ENCODE measurements at regions not wholly inside any gene's neighbourhood (a gene's known extent, or its start where the extent isn't known, plus 50 kb on each side); places are given as distances from the start of the nearest gene placed in this dataset.

- no peak overlapping the region for H3K9ac ChIP-seq
- no peak for TF ChIP-seq Cebpa-rat (IDR thresholded peaks at IDR 0.05)
- no peaks in the 10 kb centered on the region for H3K36me3 ChIP-seq
- H3K27me3 ChIP-seq: no peaks in the 10 kb centered on the region
- no peak overlapping the region for H3K4me3 ChIP-seq
- H3K4me2 ChIP-seq: no peak overlapping the region
- H3K9me3 ChIP-seq: peaks cover 10% of the 10 kb centered on the region; the same call in 1 of the 2 replicates
- no peak overlapping the region for H3K27ac ChIP-seq
- H3K4me1 ChIP-seq: peaks cover 42% of the 10 kb centered on the region
- H4K20me1 ChIP-seq: no peaks in the 10 kb centered on the region
Measured at GRCh38 chr13:64051278-64051677, 2635.6 kb upstream of the PCDH20 start.

DNA sequence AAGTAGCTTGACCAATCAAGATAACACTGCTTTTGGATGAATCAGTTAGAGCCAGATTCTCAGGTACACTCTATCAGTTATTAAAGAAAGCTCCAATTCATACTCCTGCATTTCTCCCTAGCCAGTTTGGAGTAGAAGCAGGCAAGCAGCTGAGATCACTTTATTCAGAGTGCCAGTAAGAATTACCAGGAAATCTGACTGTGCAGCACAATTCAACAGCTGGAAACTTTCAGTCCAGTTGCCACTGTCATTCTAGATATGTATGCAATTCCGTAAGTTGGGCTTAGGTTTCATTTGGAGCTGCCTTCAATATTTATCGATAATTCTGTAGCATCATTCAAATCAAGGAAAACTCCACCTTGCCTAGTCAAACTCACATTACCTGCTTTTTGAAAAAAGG, 2625.6 kb upstream of the PCDH20 start:
- Histone ChIP-seq H3K4me1 (no peaks in the 10 kb centered on the region), H3K4me2 (no peak overlapping the region), H3K4me3 (no peak overlapping the region), H3K27ac (no peak overlapping the region), H3K9ac (no peak overlapping the region), H3K27me3 (no peaks in the 10 kb centered on the region), H3K9me3 (no peaks in the 10 kb centered on the region), H4K20me1 (no peaks in the 10 kb centered on the region), H3K36me3 (no peaks in the 10 kb centered on the region)
- no peak for TF ChIP-seq Cebpa-rat (IDR thresholded peaks at IDR 0.05)

- H4K20me1 ChIP-seq: no peaks in the 10 kb centered on the region
- H3K36me3 ChIP-seq: no peaks in the 10 kb centered on the region
- no peak overlapping the region for H3K4me3 ChIP-seq
- no peaks in the 10 kb centered on the region for H3K4me1 ChIP-seq
- H3K4me2 ChIP-seq: no peak overlapping the region
- no peak overlapping the region for H3K9ac ChIP-seq
- no peak for TF ChIP-seq Cebpa-rat (IDR thresholded peaks at IDR 0.05)
- H3K9me3 ChIP-seq: no peaks in the 10 kb centered on the region
- H3K27me3 ChIP-seq: no peaks in the 10 kb centered on the region
- no peak overlapping the region for H3K27ac ChIP-seq
Measured at GRCh38 chr13:64033921-64034320, 2618.3 kb upstream of the PCDH20 start.

GRCh38 chr13:64029343-64030093, 2613.9 kb upstream of the PCDH20 start:
- Histone ChIP-seq H4K20me1 (no peaks in the 10 kb centered on the region), H3K4me3 (no peak overlapping the region), H3K27me3 (no peaks in the 10 kb centered on the region), H3K4me1 (no peaks in the 10 kb centered on the region), H3K27ac (no peak overlapping the region), H3K4me2 (no peak overlapping the region), H3K9me3 (no peaks in the 10 kb centered on the region), H3K36me3 (no peaks in the 10 kb centered on the region), H3K9ac (no peak overlapping the region)
- TF ChIP-seq Cebpa-rat (IDR thresholded peaks at IDR 0.05): no peak

DNA sequence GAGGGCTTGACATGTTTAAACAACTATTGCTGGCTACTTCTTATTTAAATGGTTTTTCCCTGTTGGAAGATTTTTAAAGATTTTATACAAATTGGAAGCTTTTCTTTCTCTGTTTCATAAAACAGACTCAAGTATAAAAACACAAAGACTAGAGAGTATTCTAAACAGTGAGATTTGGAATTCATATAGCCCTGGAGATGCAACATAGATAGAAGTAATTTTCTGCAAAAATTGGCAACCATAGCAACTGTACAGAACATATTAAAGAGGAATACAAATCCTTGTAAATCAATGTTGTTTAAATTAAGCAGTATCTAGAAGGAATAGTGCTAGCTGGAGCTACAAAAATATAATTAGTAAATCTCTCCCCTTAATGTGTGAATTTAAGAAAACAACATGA, 2612.9 kb upstream of the PCDH20 start:
- no peaks in the 10 kb centered on the region for H4K20me1 ChIP-seq

DNA sequence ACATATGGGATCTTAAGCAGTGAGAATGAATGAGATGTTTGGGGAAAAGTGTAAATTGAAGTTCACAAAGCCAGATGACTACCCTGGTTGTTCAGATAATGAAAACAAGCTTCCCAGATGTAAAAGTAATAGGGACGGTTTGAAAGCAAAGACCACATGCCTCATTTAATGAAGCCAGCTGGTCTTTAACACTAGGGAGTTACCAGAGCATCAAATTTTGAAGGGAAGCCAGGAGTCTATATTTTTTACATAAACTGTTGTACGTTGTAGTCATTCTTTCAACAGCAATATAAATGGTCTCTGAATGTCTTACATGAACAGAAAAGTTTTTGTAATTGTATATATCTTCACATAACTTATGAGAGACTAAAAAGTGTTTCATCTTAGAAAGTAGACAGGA, 2604.5 kb upstream of the PCDH20 start:
- no peaks in the 10 kb centered on the region for H3K9me3 ChIP-seq
- no peaks in the 10 kb centered on the region for H3K27me3 ChIP-seq
- H4K20me1 ChIP-seq: no peaks in the 10 kb centered on the region
- H3K4me1 ChIP-seq: no peaks in the 10 kb centered on the region
- no peak for TF ChIP-seq Cebpa-rat (IDR thresholded peaks at IDR 0.05)
- H3K4me2 ChIP-seq: no peak overlapping the region
- no peak overlapping the region for H3K9ac ChIP-seq
- H3K4me3 ChIP-seq: no peak overlapping the region
- H3K36me3 ChIP-seq: no peaks in the 10 kb centered on the region
- no peak overlapping the region for H3K27ac ChIP-seq

More for the DNA sequence above, 2612.9 kb upstream of the PCDH20 start:
- Histone ChIP-seq H3K27me3 (no peaks in the 10 kb centered on the region), H3K9ac (no peak overlapping the region), H3K4me3 (no peak overlapping the region), H3K4me1 (no peaks in the 10 kb centered on the region), H3K36me3 (no peaks in the 10 kb centered on the region), H3K27ac (no peak overlapping the region), H3K4me2 (no peak overlapping the region), H3K9me3 (no peaks in the 10 kb centered on the region)
- no peak for TF ChIP-seq Cebpa-rat (IDR thresholded peaks at IDR 0.05)

GRCh38 chr13:64007339-64007738, 2591.7 kb upstream of the PCDH20 start:
- no peaks in the 10 kb centered on the region for H4K20me1 ChIP-seq
- H3K9ac ChIP-seq: no peak overlapping the region
- H3K27me3 ChIP-seq: no peaks in the 10 kb centered on the region
- no peak overlapping the region for H3K27ac ChIP-seq
- H3K4me1 ChIP-seq: no peaks in the 10 kb centered on the region
- no peaks in the 10 kb centered on the region for H3K9me3 ChIP-seq
- no peak overlapping the region for H3K4me3 ChIP-seq
- no peak for TF ChIP-seq Cebpa-rat (IDR thresholded peaks at IDR 0.05)
- H3K4me2 ChIP-seq: no peak overlapping the region
- no peaks in the 10 kb centered on the region for H3K36me3 ChIP-seq

GRCh38 chr13:64000321-64000720, 2584.7 kb upstream of the PCDH20 start:
- TF ChIP-seq Cebpa-rat (IDR thresholded peaks at IDR 0.05): no peak
- H3K36me3 ChIP-seq: no peaks in the 10 kb centered on the region
- H3K9me3 ChIP-seq: no peaks in the 10 kb centered on the region
- H3K27me3 ChIP-seq: no peaks in the 10 kb centered on the region
- no peak overlapping the region for H3K4me3 ChIP-seq
- no peaks in the 10 kb centered on the region for H4K20me1 ChIP-seq
- H3K9ac ChIP-seq: no peak overlapping the region
- no peak overlapping the region for H3K4me2 ChIP-seq
- no peak overlapping the region for H3K27ac ChIP-seq
- no peaks in the 10 kb centered on the region for H3K4me1 ChIP-seq

DNA sequence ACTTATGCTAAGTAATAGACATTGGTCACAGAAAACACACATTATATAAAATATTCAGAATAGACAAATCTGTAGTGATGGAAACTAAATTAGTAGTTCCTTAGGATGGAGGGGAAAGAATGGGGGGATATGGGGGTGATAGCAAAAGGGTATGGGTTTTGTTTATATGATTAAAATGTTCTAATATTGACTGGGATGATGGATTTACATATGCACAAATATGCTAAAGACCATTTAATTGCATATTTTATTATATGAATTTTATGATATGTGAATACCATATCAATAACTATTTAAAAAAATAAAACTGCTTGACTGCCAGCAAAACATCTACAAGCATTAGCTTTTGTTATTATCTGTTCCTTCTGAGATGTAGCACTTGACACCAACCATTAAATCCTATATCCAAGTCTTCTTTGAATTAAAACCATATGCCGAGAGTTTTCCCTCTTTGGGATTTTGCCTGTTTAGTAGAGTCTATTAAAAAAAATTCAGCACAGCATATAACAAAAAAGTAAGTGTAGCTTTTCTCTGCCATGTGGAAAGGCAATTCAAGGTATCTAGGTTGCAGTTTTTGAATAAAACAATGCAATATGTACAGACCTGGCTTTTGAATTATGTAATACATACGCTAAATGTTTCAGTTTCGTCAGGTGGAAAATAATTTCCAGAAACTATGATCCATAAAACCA, 2584.1 kb upstream of the PCDH20 start:
- Histone ChIP-seq H3K27ac (no peak overlapping the region), H3K27me3 (no peaks in the 10 kb centered on the region), H3K9ac (no peak overlapping the region), H3K36me3 (no peaks in the 10 kb centered on the region), H3K4me3 (no peak overlapping the region), H3K4me2 (no peak overlapping the region), H3K4me1 (no peaks in the 10 kb centered on the region), H3K9me3 (no peaks in the 10 kb centered on the region), H4K20me1 (no peaks in the 10 kb centered on the region)
- no peak for TF ChIP-seq Cebpa-rat (IDR thresholded peaks at IDR 0.05)

DNA sequence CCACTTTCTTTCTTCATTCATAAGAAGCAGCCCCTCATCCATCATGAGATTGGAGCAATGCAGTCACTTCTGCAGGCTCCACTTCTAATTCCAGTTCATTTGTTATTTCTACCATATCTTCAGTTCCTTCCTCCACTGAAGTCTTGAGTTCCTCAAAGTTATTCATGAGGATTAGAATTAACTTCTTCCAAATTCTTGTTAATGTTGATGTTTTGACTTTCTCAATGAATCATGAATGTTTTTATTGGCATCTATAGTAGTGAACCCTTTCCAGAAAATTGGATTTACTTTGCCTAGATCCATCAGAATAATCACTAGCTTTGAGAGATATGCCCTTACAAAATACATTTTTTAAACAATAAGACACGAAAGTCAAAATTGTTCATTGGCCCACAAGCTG, 2567.7 kb upstream of the PCDH20 start:
- H3K4me1 ChIP-seq: no peaks in the 10 kb centered on the region
- H3K36me3 ChIP-seq: no peaks in the 10 kb centered on the region
- no peak overlapping the region for H3K4me3 ChIP-seq
- no peak overlapping the region for H3K27ac ChIP-seq
- H3K9me3 ChIP-seq: no peaks in the 10 kb centered on the region
- TF ChIP-seq Cebpa-rat (IDR thresholded peaks at IDR 0.05): no peak
- no peaks in the 10 kb centered on the region for H3K27me3 ChIP-seq
- no peaks in the 10 kb centered on the region for H4K20me1 ChIP-seq
- no peak overlapping the region for H3K4me2 ChIP-seq
- no peak overlapping the region for H3K9ac ChIP-seq

All from BLaER1 (cell line).